Tibial nerve (tissue), 4 donors: ENCODE measurements at regions not wholly inside any gene's neighbourhood (a gene's known extent, or its start where the extent isn't known, plus 50 kb on each side); places are given as distances from the start of the nearest gene placed in this dataset.

Experiments
- DNase-seq, 2 donors: peaks; one replicate each; pipeline ENCODE4 v3.0.0-alpha.2; 2019; ENCODE audit warnings: low spot score in 2 of 2
- H3K27ac ChIP-seq, 4 donors: fragments of 200-600 bp; sonication (generic) in 3 of 4; one replicate each; pipeline ENCODE4 v1.5.1; 2017 to 2019; ENCODE audit warnings: mild to moderate bottlenecking in 1 of 4
- H3K27me3 ChIP-seq, 2 donors: fragments of 200-600 bp; sonication (generic) in 1 of 2; one replicate each; pipeline versions ENCODE4 v1.5.1 to v1.6.0; 2017 to 2019
- H3K36me3 ChIP-seq, 3 donors: fragments of 200-600 bp; sonication (generic); one replicate each; pipeline ENCODE4 v1.5.1; 2018 to 2019
- H3K4me1 ChIP-seq, 4 donors: fragments of 200-600 bp; sonication (generic) in 3 of 4; one replicate each; pipeline ENCODE4 v1.5.1; 2017 to 2019
- H3K4me3 ChIP-seq, 4 donors: fragments of 200-600 bp; sonication (generic) in 3 of 4; one replicate each; pipeline ENCODE4 v1.5.1; 2017 to 2019; ENCODE audit warnings: mild to moderate bottlenecking in 1 of 4, moderate library complexity in 1 of 4
- H3K9me3 ChIP-seq, 4 donors: fragments of 200-600 bp; sonication (generic) in 3 of 4; one replicate each; pipeline ENCODE4 v1.5.1; 2017 to 2019
- CTCF ChIP-seq, 5 experiments: fragments of 200-600 bp in 3 of 5; fragments of 450-650 bp in 2 of 5; sonication (generic) in 3 of 5; IDR thresholded peaks; one replicate each; pipeline ENCODE4 v1.5.1; 2016 to 2019; ENCODE audit warnings: antibody characterized with exemption in 5 of 5, mild to moderate bottlenecking in 3 of 5, moderate library complexity in 2 of 5
- EP300 ChIP-seq, 2 donors: sonication (generic); formaldehyde crosslinking; IDR thresholded peaks; one replicate each; pipeline ENCODE4 v1.6.1; 2017; ENCODE audit warnings: antibody characterized with exemption in 2 of 2, mild to moderate bottlenecking in 1 of 2
- POLR2A ChIP-seq, 2 donors: fragments of 450-650 bp; IDR thresholded peaks; one replicate each; pipeline ENCODE4 v1.6.1; 2017; ENCODE audit warnings: antibody characterized with exemption in 2 of 2, mild to moderate bottlenecking in 2 of 2, moderate library complexity in 2 of 2
- WGBS, 2 donors: methylation state at CpG; one replicate each; pipeline ENCODE4 v1.1.5; 2018; 5-methylcytosine and 5-hydroxymethylcytosine counted together

DNA sequence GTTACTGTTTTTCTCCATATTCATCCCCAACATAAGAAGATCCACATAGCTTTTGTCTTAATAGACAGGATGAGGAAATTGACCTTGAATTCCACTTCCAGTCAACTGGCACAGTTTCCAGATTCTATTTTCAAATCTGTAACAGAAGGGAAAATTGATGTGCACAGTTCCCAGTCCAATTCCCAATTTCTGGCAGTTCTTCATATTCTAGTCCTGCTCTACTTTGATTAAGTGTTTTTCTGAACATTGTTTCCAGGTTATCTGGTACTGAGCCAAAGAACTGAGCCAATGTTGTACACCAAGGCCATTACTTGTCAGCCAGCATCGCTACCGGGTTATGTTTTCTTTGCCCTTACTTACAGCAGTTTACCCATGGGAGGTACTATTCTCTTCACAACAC, 1755.4 kb downstream of the PLA2G4A start:
- Histone ChIP-seq H3K36me3 (no peaks in the 10 kb centered on the region), H3K4me3 (no peak overlapping the region), H3K4me1 (no peaks in the 10 kb centered on the region), H3K9me3 (no peaks in the 10 kb centered on the region), H3K27ac (no peak overlapping the region), H3K27me3 (no peaks in the 10 kb centered on the region)
- no peak for TF ChIP-seq EP300 (IDR thresholded peaks at IDR 0.05)
- no peak for TF ChIP-seq POLR2A (IDR thresholded peaks at IDR 0.05)
- TF ChIP-seq CTCF (IDR thresholded peaks at IDR 0.05), result no peak
- 57 to 62% methylated on average over 2 of the region's 2 CpGs for WGBS, 2 donors
- no peak for DNase-seq

- DNase-seq, result no peak
- Histone ChIP-seq H3K36me3 (no peaks in the 10 kb centered on the region), H3K27ac (no peak overlapping the region), H3K27me3 (no peaks in the 10 kb centered on the region), H3K4me1 (no peaks in the 10 kb centered on the region), H3K9me3 (no peaks in the 10 kb centered on the region), H3K4me3 (no peak overlapping the region)
- TF ChIP-seq POLR2A (IDR thresholded peaks at IDR 0.05), result no peak
- no peak for TF ChIP-seq CTCF (IDR thresholded peaks at IDR 0.05)
- TF ChIP-seq EP300 (IDR thresholded peaks at IDR 0.05), result no peak
- 92 to 93% methylated on average over 1 of the region's 1 CpG for WGBS, 2 donors
Observed at GRCh38 chr1:188590641-188591040, 1761.9 kb downstream of the PLA2G4A start.

DNA sequence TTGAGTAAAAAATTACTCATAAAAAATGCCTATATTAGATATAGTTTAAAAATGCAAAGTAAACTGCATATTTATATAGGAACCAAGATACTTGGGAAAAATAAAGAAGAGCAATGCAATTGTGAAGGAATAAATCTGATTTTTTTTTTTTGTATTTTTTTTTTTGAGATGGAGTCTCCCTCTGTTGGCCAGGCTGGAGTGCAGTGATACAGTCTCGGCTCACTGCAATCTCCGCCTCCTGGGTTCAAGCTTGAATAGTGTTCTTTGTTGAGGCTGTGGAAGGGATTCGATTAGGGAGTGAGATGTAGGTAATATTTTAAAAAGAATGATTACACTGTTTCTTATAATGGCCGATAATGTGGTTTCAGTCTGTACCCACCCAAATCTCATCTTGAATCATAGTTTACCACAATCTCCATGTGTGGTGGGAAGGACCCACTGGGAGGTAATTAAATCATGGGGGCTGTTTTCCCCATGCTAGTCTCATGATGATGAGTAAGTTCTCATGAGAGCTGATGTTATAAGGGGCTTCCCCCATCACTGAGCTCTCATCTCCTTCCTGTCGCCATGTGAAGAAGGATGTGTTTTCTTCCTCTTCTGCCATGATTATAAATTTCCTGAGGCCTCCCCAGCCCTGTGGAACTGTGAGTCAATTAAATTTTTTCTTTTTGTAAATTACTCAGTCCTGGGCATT, 1765.9 kb downstream of the PLA2G4A start:
- WGBS, 2 donors, result 54 to 58% methylated on average over 5 of the region's 5 CpGs
- Histone ChIP-seq H3K27ac (no peak overlapping the region), H3K9me3 (no peaks in the 10 kb centered on the region), H3K4me3 (no peak overlapping the region), H3K4me1 (no peaks in the 10 kb centered on the region), H3K36me3 (no peaks in the 10 kb centered on the region), H3K27me3 (no peaks in the 10 kb centered on the region)
- DNase-seq, result no peak
- TF ChIP-seq CTCF (IDR thresholded peaks at IDR 0.05), result no peak
- TF ChIP-seq POLR2A (IDR thresholded peaks at IDR 0.05), result no peak
- no peak for TF ChIP-seq EP300 (IDR thresholded peaks at IDR 0.05)

DNA sequence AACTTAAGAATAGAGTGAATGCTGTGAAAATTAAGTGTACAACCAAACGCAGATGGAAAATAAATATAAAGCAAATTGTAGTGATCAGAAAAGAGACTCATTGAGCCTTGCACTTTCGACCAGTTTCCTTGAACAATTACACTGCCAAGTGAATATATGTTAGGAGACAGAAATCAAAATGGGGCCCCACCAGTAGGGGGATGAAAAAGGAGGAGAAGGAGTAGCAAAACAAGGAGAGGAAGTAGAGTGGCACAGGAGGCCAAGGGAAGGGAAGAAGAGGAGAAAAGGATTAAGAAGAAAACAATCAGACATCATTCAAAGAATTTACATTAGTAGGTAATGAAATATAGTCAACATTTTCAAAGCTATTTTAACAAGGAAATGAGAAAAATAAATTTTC, 1770.6 kb downstream of the PLA2G4A start:
- no peaks in the 10 kb centered on the region for H3K27me3 ChIP-seq
- no peaks in the 10 kb centered on the region for H3K4me1 ChIP-seq
- TF ChIP-seq EP300 (IDR thresholded peaks at IDR 0.05), result no peak
- no peak for TF ChIP-seq POLR2A (IDR thresholded peaks at IDR 0.05)
- TF ChIP-seq CTCF (IDR thresholded peaks at IDR 0.05), result no peak
- no peak overlapping the region for H3K4me3 ChIP-seq
- H3K9me3 ChIP-seq, result no peaks in the 10 kb centered on the region
- H3K36me3 ChIP-seq, result no peaks in the 10 kb centered on the region
- no peak overlapping the region for H3K27ac ChIP-seq
- WGBS, 2 donors, result 86 to 88% methylated on average over 2 of the region's 2 CpGs
- no peak for DNase-seq

GRCh38 chr1:188611432-188611831, 1782.7 kb downstream of the PLA2G4A start:
- H3K4me3 ChIP-seq, result no peak overlapping the region
- peaks cover 0 to 10% (median 4%) of the 10 kb centered on the region in 4 donors for H3K9me3 ChIP-seq
- WGBS, 2 donors, result 82 to 93% methylated on average over 4 of the region's 4 CpGs
- DNase-seq, result no peak
- no peaks in the 10 kb centered on the region for H3K27me3 ChIP-seq
- no peak overlapping the region for H3K27ac ChIP-seq
- TF ChIP-seq CTCF (IDR thresholded peaks at IDR 0.05) (no peak), POLR2A (IDR thresholded peaks at IDR 0.05) (no peak), EP300 (IDR thresholded peaks at IDR 0.05) (no peak)
- no peaks in the 10 kb centered on the region for H3K4me1 ChIP-seq
- H3K36me3 ChIP-seq, result no peaks in the 10 kb centered on the region
